Mucosa of descending colon (tissue), 3 donors: ENCODE measurements at regions not wholly inside any gene's neighbourhood (a gene's known extent, or its start where the extent isn't known, plus 50 kb on each side); places are given as distances from the start of the nearest gene placed in this dataset.
"Not testable (repeated sequence)": the region's sequence is repeated elsewhere in the genome, so short reads cannot be mapped to it uniquely, and the experiment has no call there.

ENCODE experiments used
- ATAC-seq: fragments of 200-7000 bp; cut with Tn5 transposase; one replicate; pipeline ENCODE4 v1.9.1; 2020; ENCODE audit warnings: mild to moderate bottlenecking, moderate library complexity
- DNase-seq, 3 donors: peaks; one replicate each; pipeline ENCODE4 v3.0.0-alpha.2; 2020
- H3K36me3 ChIP-seq: fragments of 200-600 bp; one replicate; pipeline ENCODE4 v1.8.0; 2021; ENCODE audit warnings: low read depth, mild to moderate bottlenecking
- H3K4me1 ChIP-seq: fragments of 200-600 bp; one replicate; pipeline ENCODE4 v1.8.0; 2021; ENCODE audit warnings: low read depth, mild to moderate bottlenecking
- H3K4me3 ChIP-seq: fragments of 200-600 bp; one replicate; pipeline ENCODE4 v1.8.0; 2021; ENCODE audit warnings: mild to moderate bottlenecking
- H3K9me3 ChIP-seq: fragments of 200-600 bp; one replicate; pipeline ENCODE4 v1.8.0; 2021; ENCODE audit warnings: mild to moderate bottlenecking
- CTCF ChIP-seq: fragments of 200-600 bp; IDR thresholded peaks from one replicate; pipeline ENCODE4 v1.8.0; 2022; ENCODE audit warnings: antibody characterized with exemption, mild to moderate bottlenecking
- intact Hi-C, 2 donors: fragments of 100-400 bp; cut with DNase I in 1 of 2; cut with micrococcal nuclease in 1 of 2; formaldehyde crosslinking; loops; one replicate each; pipeline versions ENCODE4 v1.11.0 to v1.11.1; 2022; cut with DNase I, micrococcal nuclease
- donor health status: DM: no; HTN: no; CAD: no; lungs with moderate emphysema.
- donor health status: DM: no; HTN: no; CAD: no.
- donor health status: DM: no; HTN: yes; CAD: no.

GRCh38 chr11:121358760-121359159 lies 66.2 kb downstream of the SC5D start:
- Histone ChIP-seq H3K4me1 (no peaks in the 10 kb centered on the region), H3K9me3 (no peaks in the 10 kb centered on the region), H3K4me3 (no peak overlapping the region), H3K36me3 (no peaks in the 10 kb centered on the region)
- TF ChIP-seq CTCF, result no peak
- no peak for DNase-seq
- intact Hi-C loops, result no loop called here
- ATAC-seq, result peak; percentile 18

DNA sequence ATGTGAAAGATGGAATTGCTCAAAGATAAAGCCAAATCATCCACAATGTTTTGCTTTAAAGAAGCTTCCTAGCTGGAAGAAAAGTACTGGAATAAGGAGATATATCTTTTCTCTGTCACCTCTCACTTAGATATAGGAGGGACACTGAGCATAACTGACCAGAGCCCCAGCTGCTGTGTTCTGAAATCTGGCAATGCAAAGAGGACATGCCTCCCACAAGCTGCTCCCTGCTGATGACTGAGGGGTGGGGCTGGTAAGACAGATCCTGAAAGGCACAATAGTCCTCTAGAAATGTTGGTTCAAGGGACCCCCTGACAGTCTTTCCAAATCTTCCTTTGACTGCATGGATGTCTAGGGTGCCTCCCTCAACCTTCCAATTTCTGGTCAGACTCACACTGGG lies 67.0 kb downstream of the SC5D start:
- no peak for TF ChIP-seq CTCF
- DNase-seq, result no peak
- Histone ChIP-seq H3K9me3 (no peaks in the 10 kb centered on the region), H3K4me1 (no peaks in the 10 kb centered on the region), H3K4me3 (no peak overlapping the region), H3K36me3 (no peaks in the 10 kb centered on the region)
- intact Hi-C loops, result no loop called here
- ATAC-seq, result no peak

DNA sequence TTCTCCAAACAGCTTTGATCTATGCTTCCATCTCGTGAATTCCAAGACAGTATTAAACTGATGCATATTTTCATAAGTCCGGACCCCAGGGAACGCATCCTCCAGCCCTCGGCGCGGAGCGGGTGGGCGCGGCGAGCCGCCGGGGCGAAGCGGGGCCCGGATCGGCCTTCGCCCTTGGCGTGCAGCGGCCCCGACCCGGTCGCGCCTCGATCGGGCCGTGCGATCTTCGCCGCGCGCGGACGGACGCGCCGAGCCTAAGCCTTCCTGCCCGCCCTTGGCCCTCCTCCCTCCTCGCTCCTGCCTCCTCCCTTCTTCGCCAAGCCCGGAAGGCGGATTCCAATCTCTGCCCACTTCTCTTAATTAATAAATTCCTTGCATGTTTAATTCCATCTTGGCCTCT lies 70.4 kb downstream of the SC5D start:
- H3K9me3 ChIP-seq, H3K4me3 ChIP-seq, intact Hi-C loops, H3K36me3 ChIP-seq, ATAC-seq, DNase-seq, H3K4me1 ChIP-seq: not testable (repeated sequence)

GRCh38 chr11:121365304-121365703 lies 72.7 kb downstream of the SC5D start:
- no peak for TF ChIP-seq CTCF
- Histone ChIP-seq H3K36me3 (no peaks in the 10 kb centered on the region), H3K4me1 (peaks cover 5% of the 10 kb centered on the region), H3K4me3 (no peak overlapping the region), H3K9me3 (no peaks in the 10 kb centered on the region)
- intact Hi-C loops, result no loop called here
- no peak for DNase-seq
- no peak for ATAC-seq

DNA sequence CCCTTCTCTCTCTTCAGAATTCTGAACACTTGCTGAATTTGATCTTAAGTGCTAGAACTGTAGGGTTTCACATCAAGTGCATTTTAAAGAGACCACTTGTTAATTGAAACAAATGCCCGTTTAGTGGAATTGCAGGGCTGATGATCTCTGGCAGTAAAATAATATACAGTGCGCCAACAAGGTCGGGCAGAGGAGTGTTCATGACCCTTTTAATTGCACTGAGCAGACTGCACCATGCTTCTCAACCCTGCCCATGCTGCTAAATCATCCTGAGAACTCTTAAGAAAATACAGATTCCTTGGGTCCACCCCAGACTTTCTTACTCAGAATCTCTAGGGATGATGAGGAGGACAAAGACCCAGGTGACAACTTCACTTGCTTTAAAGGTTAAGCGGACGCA lies 73.5 kb downstream of the SC5D start:
- Histone ChIP-seq H3K9me3 (no peaks in the 10 kb centered on the region), H3K4me1 (peaks cover 5% of the 10 kb centered on the region), H3K36me3 (no peaks in the 10 kb centered on the region), H3K4me3 (no peak overlapping the region)
- intact Hi-C loops, result no loop called here
- TF ChIP-seq CTCF, result no peak
- DNase-seq (no peak), ATAC-seq (peak; percentile 53)

- H3K9me3 ChIP-seq, result no peaks in the 10 kb centered on the region
- intact Hi-C loops, result no loop called here
- ATAC-seq (peak; percentile 59), DNase-seq (peak in 1 of 3 donors; percentile 12)
- H3K4me3 ChIP-seq, result no peak overlapping the region
- no peaks in the 10 kb centered on the region for H3K36me3 ChIP-seq
- no peak for TF ChIP-seq CTCF
- H3K4me1 ChIP-seq, result peaks cover 7% of the 10 kb centered on the region
Observed at GRCh38 chr11:121367001-121367843, 74.7 kb downstream of the SC5D start.
